Skeletal muscle satellite cell (primary cell): ENCODE measurements at regions not wholly inside any gene's neighbourhood (a gene's known extent, or its start where the extent isn't known, plus 50 kb on each side); places are given as distances from the start of the nearest gene placed in this dataset.

Source experiments
- H3K27me3 ChIP-seq: 2 replicates; pipeline ENCODE4 v1.7.0; 2013; ENCODE audit warnings: low read length; ENCODE audit not compliant: control insufficient read depth, insufficient read depth
- H3K36me3 ChIP-seq: 2 replicates; pipeline ENCODE4 v1.7.0; 2013; ENCODE audit warnings: mild to moderate bottlenecking, control low read depth, low read length; ENCODE audit not compliant: insufficient read depth
- H3K4me1 ChIP-seq: 2 replicates; pipeline ENCODE4 v1.7.0; 2013; ENCODE audit warnings: low read length; ENCODE audit not compliant: control insufficient read depth, insufficient read depth
- H3K4me2 ChIP-seq: 2 replicates; pipeline ENCODE4 v1.7.0; 2013; ENCODE audit warnings: mild to moderate bottlenecking, low read length
- H3K4me3 ChIP-seq: 2 replicates; pipeline ENCODE4 v1.7.0; 2013; ENCODE audit warnings: low read length
- H3K9ac ChIP-seq: 2 replicates; pipeline ENCODE4 v1.7.0; 2013; ENCODE audit warnings: mild to moderate bottlenecking, low read depth, low read length, moderate library complexity
- H3K9me3 ChIP-seq: replicated peaks from 2 replicates; pipeline ENCODE4 v1.7.0; 2013; ENCODE audit warnings: mild to moderate bottlenecking, control low read depth, low read length

DNA sequence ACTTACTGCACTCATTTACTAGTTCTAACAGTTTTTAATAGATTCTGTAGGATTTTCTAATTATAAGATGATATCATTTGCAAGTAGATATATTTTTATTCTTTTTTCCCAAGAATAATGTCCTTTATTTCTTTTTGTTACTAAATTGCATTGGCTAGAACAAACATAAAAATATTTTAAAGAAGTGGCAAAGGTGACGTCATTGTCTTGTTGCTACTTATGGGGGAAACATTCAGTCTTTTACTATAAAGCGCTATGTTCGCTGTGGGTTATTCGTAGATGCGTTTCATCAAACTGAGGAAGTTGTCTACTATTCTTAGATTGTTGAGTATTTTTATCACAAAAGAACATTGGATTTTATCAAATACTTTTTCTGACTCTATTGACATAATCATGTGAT, 765.2 kb upstream of the POU3F3 start:
- Histone ChIP-seq H3K4me3 (no peak overlapping the region), H3K9me3 (no peaks in the 10 kb centered on the region), H3K27me3 (no peaks in the 10 kb centered on the region), H3K9ac (no peak overlapping the region), H3K4me2 (no peak overlapping the region), H3K4me1 (no peaks in the 10 kb centered on the region), H3K36me3 (no peaks in the 10 kb centered on the region)

DNA sequence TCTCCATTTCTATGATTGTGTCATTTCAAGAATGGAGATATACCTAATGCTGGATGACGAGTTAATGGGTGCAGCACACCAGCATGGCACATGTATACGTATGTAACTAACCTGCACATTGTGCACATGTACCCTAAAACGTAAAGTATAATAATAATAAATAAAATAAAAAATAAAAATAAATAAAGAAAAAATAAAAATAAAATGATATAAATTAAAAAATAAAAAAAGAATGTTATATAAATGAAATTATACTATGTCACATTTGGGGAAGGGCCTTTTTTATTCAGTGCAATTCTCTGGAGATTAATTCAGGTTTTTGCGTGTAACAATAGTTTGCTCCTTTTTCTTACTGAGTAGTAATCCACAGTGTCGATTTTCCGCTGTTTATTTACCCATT, 763.5 kb upstream of the POU3F3 start:
- no peak overlapping the region for H3K9ac ChIP-seq
- no peaks in the 10 kb centered on the region for H3K36me3 ChIP-seq
- no peaks in the 10 kb centered on the region for H3K9me3 ChIP-seq

DNA sequence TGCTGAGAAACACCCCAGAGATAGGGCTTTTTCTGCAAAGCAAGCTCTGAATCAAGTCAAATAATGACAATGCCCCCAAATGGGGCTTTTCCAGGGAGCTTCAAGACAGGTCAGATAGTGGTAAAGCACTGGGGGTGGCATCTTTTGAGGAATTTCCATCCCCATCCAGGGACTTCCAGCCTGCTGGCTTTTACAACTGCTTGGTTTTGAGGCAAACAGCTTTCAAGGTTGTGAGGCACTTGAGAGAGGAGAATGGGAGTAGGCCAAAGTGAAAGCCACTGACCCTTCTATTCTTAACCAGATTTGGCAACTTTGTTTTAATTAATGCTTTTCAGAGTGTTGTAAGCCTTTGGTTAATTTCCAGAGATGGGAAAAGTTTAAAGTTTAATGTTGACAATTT, 762.0 kb upstream of the POU3F3 start:
- no peak overlapping the region for H3K4me2 ChIP-seq
- H3K36me3 ChIP-seq: no peaks in the 10 kb centered on the region

More for the DNA sequence above, 763.5 kb upstream of the POU3F3 start:
- H3K4me2 ChIP-seq: no peak overlapping the region
- H3K27me3 ChIP-seq: no peaks in the 10 kb centered on the region
- no peaks in the 10 kb centered on the region for H3K4me1 ChIP-seq
- no peak overlapping the region for H3K4me3 ChIP-seq

DNA sequence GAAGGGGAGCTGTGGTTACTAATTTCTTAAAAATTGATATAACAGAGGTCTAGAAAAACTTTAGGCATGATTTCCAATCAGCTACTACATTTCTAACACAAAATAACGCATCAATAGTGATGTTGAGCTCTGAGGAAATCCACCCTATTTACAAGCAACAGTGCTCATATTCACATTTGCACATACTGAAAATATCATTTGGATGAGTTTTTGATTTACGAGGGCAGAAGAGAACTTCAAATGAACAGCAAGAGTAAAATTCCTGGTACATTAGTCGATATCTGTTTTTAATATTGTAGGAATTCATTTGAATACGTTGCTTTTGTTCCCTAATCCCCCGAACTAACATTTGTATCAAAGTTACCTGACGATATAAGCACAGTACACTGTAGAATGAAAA, 761.0 kb upstream of the POU3F3 start:
- H3K4me1 ChIP-seq: no peaks in the 10 kb centered on the region
- H3K4me2 ChIP-seq: no peak overlapping the region
- no peaks in the 10 kb centered on the region for H3K36me3 ChIP-seq
- H3K4me3 ChIP-seq: no peak overlapping the region
- H3K27me3 ChIP-seq: no peaks in the 10 kb centered on the region
- H3K9me3 ChIP-seq: no peaks in the 10 kb centered on the region
- no peak overlapping the region for H3K9ac ChIP-seq

More for the DNA sequence above, 762.0 kb upstream of the POU3F3 start:
- no peaks in the 10 kb centered on the region for H3K9me3 ChIP-seq
- no peak overlapping the region for H3K9ac ChIP-seq
- no peaks in the 10 kb centered on the region for H3K4me1 ChIP-seq
- H3K27me3 ChIP-seq: no peaks in the 10 kb centered on the region
- no peak overlapping the region for H3K4me3 ChIP-seq

DNA sequence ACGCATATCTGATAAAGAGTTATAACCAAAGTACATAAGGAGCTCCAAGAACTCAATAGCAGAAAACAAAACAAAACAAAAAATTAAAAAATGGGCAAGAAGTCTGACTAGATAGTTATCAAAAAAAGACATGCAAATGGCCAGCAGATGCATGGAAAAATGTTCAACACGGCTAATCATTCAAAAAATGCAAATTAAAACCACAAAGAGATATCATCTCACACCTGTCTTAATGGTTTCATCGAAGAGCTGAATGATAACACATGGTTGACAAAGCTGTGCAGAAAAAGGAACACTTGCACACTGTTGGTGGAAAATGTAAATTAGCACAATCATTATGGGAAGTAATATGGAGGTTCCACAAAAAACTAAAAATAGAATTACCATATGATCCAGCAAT, 751.3 kb upstream of the POU3F3 start:
- Histone ChIP-seq H3K4me1 (no peaks in the 10 kb centered on the region), H3K9ac (no peak overlapping the region), H3K4me2 (no peak overlapping the region), H3K27me3 (no peaks in the 10 kb centered on the region), H3K4me3 (no peak overlapping the region), H3K9me3 (no peaks in the 10 kb centered on the region), H3K36me3 (no peaks in the 10 kb centered on the region)

DNA sequence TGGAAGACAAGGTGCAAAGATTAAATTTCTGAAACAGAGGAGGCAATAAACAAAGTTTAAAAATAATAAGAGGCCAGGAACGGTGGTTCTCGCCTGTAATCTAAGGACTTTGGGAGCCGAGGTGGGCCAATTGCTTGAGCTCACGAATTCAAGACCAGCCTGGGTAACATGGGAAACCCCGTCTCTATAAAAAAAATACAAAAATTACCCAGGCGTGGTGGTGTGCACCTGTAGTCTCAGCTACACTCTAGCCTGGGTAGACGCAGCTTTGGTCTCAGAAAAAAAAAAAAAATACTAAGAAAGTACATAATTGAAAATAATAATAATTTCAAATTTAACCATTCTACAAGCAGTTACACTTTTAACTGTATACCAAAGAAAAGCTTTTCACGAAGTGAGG, 744.6 kb upstream of the POU3F3 start:
- no peak overlapping the region for H3K4me2 ChIP-seq
- no peak overlapping the region for H3K9ac ChIP-seq
- H3K4me3 ChIP-seq: no peak overlapping the region
- H3K4me1 ChIP-seq: no peaks in the 10 kb centered on the region
- H3K9me3 ChIP-seq: peaks cover 4% of the 10 kb centered on the region
- H3K27me3 ChIP-seq: no peaks in the 10 kb centered on the region
- no peaks in the 10 kb centered on the region for H3K36me3 ChIP-seq

DNA sequence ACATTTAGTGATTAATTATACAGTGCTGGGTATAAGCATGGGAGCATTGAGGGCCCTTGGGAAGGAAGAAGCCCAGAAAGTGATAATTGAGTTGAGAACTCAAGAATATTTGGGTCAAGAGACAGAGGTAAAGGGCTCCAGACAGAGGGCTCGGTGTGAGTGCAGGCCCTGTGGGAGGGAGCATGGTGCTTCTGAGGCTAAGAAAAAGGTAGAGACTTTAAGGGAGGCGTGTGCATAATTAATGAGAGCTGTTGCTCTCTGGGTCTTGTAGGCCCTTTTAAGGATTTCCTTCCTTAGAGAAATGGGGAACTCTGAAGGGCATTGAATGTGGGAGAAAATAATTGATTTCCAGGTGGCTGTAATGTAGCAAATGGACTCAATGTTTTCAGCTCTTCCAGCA, 735.0 kb upstream of the POU3F3 start:
- Histone ChIP-seq H3K4me3 (no peak overlapping the region), H3K36me3 (no peaks in the 10 kb centered on the region), H3K9me3 (peaks cover 11% of the 10 kb centered on the region), H3K4me1 (no peaks in the 10 kb centered on the region), H3K4me2 (no peak overlapping the region), H3K27me3 (no peaks in the 10 kb centered on the region), H3K9ac (no peak overlapping the region)

DNA sequence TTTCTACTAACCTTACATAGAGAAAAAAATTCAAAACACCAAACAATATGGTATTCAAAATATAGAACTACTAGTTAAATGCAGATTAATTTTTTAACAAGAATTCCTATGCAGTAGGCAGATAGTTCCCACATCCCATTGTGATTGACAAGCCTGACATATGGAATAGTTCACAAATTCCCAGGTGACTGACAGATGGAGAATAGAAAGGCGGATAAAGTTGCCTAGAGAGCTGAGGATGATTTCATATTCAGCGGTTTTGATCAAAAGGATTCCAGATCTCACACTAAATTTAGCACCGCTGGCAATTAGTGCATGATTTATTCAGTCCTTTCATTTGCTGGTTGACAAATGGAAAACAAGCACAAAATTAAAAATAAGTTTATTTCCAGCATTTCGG, 733.7 kb upstream of the POU3F3 start:
- Histone ChIP-seq H3K9me3 (peaks cover 11% of the 10 kb centered on the region), H3K27me3 (no peaks in the 10 kb centered on the region), H3K36me3 (no peaks in the 10 kb centered on the region), H3K4me2 (no peak overlapping the region), H3K4me3 (no peak overlapping the region), H3K4me1 (no peaks in the 10 kb centered on the region), H3K9ac (no peak overlapping the region)

DNA sequence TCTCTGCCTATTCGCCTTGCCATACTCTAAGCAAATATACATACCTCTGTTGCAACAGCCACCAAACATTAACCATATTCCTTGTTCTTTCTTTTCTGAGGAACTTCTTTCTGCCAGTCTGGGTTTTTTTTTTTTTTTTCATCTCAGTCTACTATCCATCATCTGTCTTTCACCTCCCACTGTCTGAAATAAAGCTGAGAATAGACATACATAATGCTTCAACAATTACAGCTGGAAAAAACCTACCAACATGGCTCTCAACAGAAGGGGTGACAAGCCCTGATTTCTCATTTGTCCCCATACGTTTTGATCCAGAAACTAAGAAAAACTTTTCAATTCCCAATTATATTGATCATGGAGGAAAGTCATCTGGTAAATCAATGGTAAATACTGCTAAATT, 728.8 kb upstream of the POU3F3 start:
- Histone ChIP-seq H3K36me3 (no peaks in the 10 kb centered on the region), H3K4me3 (no peak overlapping the region), H3K9me3 (peaks cover 16% of the 10 kb centered on the region), H3K27me3 (no peaks in the 10 kb centered on the region), H3K9ac (no peak overlapping the region), H3K4me1 (no peaks in the 10 kb centered on the region), H3K4me2 (no peak overlapping the region)

DNA sequence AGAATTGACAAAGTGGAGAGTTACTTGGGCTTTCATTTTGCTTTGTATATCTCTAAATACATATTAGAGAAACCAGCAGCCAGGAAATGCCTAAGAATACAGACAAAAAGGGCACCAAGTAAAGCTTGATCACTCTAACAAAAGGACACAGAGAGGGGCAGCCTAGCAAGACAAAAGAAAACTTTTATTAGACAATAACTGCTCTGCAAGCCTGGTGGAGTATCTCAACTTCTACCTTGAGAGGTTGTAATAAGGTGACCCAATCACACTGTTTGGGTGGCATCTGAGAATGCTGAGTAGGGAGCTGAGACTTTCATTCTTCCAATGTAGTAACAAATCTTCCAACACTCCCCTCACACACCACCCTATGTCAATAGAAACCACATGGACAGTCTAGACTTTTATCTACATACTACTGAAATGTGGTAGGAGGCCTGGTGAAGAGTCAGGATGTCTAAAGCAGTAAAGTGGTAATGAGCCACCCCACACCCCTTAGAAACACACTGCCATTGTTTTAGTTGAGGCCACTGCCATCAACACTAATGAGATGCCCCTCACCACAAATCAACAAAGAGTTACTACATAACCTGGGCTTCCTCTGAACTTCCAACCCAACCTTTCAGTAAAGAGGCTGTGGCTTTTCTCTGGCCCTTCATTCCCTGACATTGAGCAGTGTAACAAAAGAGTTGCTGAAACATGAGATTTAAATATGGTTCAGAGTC, 726.7 kb upstream of the POU3F3 start:
- Histone ChIP-seq H3K9me3 (peaks cover 12% of the 10 kb centered on the region), H3K4me2 (no peak overlapping the region), H3K27me3 (no peaks in the 10 kb centered on the region), H3K4me3 (no peak overlapping the region), H3K36me3 (no peaks in the 10 kb centered on the region), H3K4me1 (no peaks in the 10 kb centered on the region), H3K9ac (no peak overlapping the region)

DNA sequence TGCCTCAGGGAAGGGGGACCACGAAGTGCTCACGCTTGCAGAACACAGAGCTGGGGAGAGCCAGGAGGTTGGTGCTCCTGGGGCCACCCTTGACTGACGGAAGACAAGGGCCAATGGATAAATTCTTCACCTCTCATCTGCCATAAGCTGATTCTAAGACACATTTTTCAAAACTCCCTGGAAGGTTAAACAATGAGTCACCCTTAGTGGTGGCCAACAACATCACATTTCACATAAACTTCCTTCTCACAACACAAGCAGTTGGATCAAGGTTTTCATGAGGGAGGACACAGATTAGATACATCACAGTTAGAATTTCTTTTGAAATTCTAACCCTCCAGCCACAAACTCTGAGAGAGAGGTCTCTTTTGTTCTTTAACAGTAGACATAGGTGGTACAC, 713.6 kb upstream of the POU3F3 start:
- peaks cover 3% of the 10 kb centered on the region for H3K9me3 ChIP-seq
- no peak overlapping the region for H3K4me2 ChIP-seq
- H3K27me3 ChIP-seq: no peaks in the 10 kb centered on the region
- no peaks in the 10 kb centered on the region for H3K4me1 ChIP-seq
- H3K9ac ChIP-seq: no peak overlapping the region
- H3K36me3 ChIP-seq: no peaks in the 10 kb centered on the region
- no peak overlapping the region for H3K4me3 ChIP-seq

DNA sequence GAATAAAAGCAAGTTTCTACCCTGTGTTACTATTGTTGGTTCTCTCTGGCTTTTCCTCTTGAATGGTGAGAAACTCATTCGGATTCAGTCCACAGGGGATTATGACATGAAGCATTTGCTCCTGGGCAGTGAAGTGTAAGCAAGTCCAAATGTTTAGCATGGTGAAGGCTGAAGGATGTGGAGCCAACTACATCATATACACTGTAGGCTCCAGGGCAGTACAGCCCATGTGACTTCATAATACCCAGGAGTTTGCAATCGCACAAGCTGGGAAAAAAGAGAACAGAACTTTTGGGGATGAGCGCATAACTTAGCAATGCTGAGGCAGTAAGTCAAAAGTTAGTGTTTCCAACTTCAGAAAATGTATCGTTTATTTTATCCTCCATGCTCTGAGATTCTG, 695.7 kb upstream of the POU3F3 start:
- H3K4me1 ChIP-seq: no peaks in the 10 kb centered on the region
- H3K27me3 ChIP-seq: no peaks in the 10 kb centered on the region
- H3K4me2 ChIP-seq: no peak overlapping the region
- H3K9me3 ChIP-seq: peaks cover 7% of the 10 kb centered on the region
- H3K4me3 ChIP-seq: no peak overlapping the region
- H3K9ac ChIP-seq: no peak overlapping the region
- no peaks in the 10 kb centered on the region for H3K36me3 ChIP-seq
